ENCODE measurements at regions not wholly inside any gene's neighbourhood (a gene's known extent, or its start where the extent isn't known, plus 50 kb on each side); places are given as distances from the start of the nearest gene placed in this dataset.

DNA sequence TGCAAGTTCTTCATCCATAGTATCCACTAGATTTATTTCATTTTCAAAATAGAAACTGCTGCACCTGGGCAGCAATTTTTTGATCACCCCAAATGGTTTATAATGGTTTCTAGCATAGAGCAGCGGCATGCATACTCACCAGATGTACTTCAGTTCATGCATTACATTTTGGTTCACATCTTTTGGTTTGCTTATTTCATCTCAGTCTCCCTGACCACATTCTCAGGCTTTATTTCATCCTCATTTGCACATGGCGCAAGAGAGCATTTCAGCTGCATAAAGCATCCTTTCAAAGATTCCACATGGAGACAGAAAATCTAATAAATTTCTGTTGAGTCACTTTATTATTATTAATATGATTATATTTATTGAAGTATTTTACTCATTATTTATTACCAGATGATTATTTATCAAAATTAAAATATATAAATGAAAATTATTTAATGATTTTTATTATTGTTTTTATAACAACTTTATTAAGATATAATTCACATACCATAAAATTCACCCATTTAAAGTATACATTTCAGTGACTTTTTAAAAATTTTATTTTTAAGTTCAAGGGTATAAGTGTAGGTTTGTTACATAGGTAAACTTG lies 284.6 kb downstream of the TXNL1 start:
- DNase-seq (ENCODE audit: low read depth): no peak
- in situ Hi-C loops (cut with HindIII; ENCODE audit: low pct_unique_long_range_greater_than_20kb, low sequenced_read_pairs): no loop called here

DNA sequence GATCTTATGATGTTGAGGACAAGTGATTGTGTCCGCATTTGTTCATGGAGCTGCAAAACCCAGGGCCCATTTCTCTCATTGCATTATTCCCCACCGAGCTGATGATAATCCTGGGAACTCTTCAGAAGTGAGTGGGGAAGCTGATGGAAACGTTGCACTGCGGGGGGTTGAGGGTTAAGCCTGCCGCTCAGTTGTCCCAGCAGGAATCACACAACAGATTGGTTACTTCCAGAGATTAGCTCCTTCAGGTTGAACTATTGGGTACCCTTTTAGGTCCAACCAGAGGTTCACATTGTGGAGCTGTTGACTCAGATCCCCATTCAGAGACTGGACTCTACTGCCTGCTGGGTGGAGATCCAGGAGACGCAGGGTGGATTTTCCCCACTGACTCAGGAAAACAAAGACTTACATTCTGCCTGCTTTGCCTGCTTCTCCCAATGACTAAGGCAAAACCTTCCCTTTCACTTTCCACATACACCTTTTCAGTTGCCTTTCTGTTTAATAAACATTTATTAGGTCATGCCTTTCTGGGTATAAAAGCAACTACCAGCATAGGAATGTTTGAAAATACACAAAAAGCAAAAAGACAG lies 286.4 kb downstream of the TXNL1 start:
- no peak for DNase-seq (ENCODE audit: low read depth)
- in situ Hi-C loops (cut with HindIII; ENCODE audit: low pct_unique_long_range_greater_than_20kb, low sequenced_read_pairs): no loop called here

DNA sequence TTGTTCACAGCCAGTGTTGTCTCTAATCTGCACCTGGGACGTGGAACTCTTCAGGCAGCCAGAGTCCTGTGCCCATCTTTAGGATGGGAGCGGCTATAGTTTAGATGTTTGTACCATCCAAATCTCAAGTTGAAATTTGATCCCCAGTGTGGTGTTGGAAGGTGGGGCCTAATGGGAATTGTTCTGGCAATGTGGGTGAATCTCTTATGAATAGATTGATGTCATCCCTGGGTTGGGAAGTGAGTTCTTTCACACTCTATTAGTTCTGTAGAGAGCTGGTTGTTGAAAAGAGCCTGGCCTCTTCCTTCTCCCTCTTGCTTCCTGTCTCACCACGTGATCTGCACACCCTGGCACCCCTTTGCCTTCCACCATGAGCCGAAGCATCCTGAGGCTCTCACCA lies 300.9 kb downstream of the TXNL1 start:
- in situ Hi-C loops (cut with HindIII; ENCODE audit: low pct_unique_long_range_greater_than_20kb, low sequenced_read_pairs): no loop called here
- no peak for DNase-seq (ENCODE audit: low read depth)

DNA sequence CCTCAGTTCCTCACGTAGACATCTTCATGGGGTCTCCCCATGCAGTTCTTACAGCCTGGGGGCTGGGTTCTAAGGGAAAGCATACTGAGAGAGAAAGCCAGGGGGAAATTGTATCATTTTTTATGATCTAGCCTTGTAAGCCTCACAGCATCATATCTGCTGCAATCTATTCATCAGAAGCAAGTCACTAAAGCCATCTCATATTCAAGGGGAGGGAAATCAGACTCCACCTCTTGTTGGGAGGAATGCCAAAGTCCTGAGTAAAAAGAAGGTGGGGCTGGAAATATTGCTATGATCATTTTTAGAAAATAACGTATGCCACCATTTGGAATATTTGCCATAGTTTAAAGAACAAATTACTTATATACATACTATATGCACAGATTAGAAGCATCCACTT lies 304.6 kb downstream of the TXNL1 start:
- in situ Hi-C loops (cut with HindIII; ENCODE audit: low pct_unique_long_range_greater_than_20kb, low sequenced_read_pairs): no loop called here
- no peak for DNase-seq (ENCODE audit: low read depth)

DNA sequence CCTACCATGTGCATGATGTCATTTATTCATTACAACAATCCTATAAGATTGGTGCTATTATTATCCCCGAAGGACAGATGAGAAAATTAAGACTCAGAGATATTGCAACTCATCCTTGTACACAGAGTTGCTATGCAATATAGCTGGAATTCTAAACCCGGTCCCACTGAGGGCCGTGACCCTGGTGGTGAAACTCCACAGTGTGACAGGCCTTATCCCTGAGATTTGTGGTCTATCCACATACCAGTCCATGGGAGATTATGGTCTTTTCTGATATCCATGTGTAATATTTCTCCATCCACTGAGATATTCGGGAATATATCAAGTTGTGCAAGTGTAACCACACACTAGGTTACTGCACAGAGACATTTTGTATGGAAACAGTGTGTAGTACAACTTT lies 305.2 kb downstream of the TXNL1 start:
- no peak for DNase-seq (ENCODE audit: low read depth)
- in situ Hi-C loops (cut with HindIII; ENCODE audit: low pct_unique_long_range_greater_than_20kb, low sequenced_read_pairs): no loop called here

DNA sequence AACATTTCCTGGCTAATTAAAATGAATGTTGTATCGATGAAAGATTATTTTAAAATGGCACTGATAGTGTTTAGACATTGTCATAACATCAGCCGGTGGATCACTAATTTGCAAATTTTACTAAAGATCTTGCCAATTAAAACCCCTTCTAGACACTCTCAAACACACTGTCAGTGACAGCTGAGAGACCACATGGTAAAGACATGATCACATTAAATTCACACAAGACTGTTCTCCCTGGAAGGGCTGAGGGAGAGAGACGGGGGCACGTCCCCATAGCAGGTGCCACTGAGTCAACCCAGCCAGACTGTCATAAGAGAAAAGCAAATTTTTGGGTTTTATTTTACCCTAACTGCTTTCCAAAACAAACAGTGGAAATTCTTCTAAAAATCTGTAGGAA lies 306.0 kb downstream of the TXNL1 start:
- no peak for DNase-seq (ENCODE audit: low read depth)
- in situ Hi-C loops (cut with HindIII; ENCODE audit: low pct_unique_long_range_greater_than_20kb, low sequenced_read_pairs): no loop called here

DNA sequence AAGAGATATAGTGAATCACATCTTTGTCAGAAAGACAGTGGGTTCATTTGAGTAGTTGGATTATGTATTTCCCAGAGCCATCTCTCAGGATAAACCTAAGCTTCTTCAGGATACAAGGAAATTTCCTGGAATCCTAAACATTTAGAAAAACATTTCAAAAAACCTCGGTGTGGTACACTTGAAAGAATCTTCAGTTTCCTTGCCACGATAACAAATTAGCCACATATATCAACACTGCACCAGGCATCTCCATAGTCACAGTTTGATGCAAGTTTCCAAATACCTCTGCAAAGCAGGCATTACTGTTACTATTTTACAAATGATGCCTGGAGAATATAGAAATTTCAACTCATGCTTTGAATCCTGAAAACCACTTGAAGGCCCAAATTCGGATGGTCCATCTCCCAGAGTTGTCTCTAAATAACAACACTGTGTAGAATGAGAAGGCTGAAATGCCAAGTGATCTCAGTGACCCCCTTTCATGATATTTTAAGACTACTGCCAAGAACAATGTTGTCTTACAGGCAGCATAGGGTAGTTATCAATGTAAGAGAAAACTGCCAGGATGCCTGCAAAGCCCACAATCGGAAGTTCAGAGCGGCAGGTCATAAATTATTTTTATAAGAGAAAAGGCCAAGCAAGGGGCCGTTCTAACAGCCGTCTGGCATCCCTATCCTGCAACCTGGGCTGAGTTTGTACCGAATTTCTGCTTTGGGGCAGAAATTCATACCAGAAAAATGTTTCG lies 307.9 kb downstream of the TXNL1 start:
- no peak for DNase-seq (ENCODE audit: low read depth)
- in situ Hi-C loops (cut with HindIII; ENCODE audit: low pct_unique_long_range_greater_than_20kb, low sequenced_read_pairs): no loop called here

DNA sequence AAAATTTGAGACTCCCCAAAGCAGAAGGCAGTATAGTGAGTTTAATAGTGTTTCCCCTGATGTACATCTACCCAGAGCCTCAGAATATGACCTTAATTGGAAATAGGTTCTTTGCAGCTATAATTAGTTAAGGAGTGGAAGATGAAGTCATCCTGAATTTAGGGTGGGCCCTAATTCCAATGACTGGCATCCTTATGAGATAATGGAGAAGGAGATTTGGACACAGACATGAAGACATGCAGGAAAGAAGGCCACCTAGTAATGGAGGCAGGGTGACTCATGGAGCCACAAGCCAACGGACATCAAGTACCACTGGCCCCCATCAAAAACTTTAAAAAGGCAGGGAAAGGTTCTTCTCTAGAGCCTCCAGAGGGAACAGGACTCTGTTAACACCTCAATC lies 308.9 kb downstream of the TXNL1 start:
- in situ Hi-C loops (cut with HindIII; ENCODE audit: low pct_unique_long_range_greater_than_20kb, low sequenced_read_pairs): no loop called here

DNA sequence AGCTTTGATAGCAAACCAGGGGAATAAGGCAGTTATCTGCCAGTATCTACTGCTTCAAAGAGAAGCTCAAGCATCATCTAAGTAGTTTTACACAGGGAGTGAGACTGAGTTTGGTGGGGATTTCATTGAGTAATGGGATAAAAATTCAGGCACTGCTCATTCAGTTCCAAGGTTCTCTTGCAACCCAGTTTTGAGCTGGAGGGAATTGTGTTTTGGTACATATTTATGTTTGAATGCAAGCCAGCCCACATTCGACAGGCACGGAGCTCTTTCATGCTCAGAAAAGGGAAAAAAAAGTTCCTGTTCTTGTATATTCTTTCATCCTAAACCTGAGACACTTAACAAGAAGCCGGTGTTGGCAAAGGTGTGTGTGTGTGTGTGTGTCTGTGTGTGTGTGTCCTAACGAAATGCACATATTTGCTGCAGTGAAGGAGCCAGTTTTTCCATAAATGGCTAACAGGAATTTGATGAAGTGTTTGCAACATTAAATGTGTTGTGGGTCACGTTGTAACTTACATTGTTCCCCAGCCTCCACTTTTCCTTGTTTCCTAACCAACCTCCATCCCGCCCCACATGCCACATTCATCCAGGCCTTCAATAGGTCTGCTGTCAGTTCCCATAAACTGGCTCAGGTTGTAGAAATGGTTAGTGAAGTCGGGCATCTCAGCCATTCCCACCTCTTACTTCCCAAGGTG lies 311.1 kb downstream of the TXNL1 start:
- in situ Hi-C loops (cut with HindIII; ENCODE audit: low pct_unique_long_range_greater_than_20kb, low sequenced_read_pairs): no loop called here
- DNase-seq (ENCODE audit: low read depth): no peak

More for the DNA sequence above, 308.9 kb downstream of the TXNL1 start:
- DNase-seq (ENCODE audit: low read depth): no peak

DNA sequence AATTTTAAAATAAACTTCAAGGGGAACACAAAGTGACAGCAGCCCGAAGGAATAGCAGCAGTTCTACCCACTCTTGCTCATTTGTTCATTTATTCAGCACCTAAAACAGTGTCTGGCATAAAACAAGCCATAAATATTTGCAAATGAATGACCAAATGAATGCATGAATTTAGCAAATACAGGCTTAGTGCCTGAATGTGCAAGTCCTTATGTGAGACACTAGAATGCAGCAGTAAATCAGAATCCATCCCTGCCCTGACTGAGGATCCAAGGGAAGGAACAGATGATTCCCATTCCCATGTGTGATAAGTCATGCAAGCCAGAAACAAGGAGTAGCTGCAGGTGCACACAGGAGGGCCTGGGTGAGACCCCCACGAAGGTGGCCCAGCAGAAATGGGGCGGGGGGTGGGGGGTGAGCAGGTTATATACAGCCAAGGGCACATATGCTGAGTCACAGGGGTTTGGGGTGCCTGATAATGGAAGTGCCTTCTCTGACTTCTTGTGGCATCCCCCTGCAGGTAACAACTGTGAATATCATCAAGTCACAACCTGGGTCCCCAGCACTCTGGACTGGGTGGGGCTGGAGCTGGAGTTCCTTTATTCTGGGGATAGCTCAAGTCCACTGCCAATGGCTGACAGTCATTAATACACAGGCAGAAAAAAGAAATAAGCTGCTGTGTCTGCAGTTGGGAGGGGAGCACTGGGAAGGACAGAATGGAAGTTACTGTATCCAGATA lies 311.9 kb downstream of the TXNL1 start:
- in situ Hi-C loops (cut with HindIII; ENCODE audit: low pct_unique_long_range_greater_than_20kb, low sequenced_read_pairs): no loop called here
- no peak for DNase-seq (ENCODE audit: low read depth)

DNA sequence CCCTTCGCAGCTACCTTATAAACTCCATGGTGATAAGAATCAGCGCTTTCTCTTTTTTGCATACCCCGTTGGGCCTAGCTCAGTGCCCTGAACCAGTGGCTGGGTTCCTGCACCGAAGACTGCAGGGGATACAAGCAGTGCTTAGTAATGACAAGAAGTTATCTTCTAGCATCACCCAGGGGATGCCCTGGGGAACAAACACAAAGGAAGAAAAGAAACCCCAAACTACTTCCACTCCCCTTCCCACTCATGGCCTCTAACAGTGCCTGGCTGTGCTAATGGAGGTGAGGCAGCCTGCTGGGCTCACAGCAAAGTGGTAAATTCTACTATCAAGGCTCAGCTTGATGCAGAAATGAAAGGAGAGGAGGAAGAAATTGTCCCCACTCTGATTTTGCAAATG lies 314.7 kb downstream of the TXNL1 start:
- in situ Hi-C loops (cut with HindIII; ENCODE audit: low pct_unique_long_range_greater_than_20kb, low sequenced_read_pairs): no loop called here
- DNase-seq (ENCODE audit: low read depth): no peak

DNA sequence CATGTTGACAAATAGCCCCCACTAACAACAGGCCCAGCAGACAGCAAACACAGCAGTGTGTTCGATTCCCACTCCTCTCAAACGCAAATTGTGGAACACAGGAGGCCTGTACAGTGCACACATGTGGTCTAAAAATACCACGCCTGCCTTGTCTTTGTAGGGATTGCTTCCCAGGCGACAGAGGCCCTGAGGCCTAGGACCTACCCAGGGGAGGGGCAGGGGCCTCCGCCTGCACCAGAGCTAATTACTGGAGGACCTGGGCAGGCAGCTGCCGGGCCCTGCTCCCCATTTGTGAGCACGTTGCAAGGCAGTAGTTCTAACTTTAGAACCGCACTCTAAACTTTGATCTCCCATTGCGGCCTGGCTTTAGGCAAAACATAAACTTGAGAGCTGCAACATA lies 316.0 kb downstream of the TXNL1 start:
- in situ Hi-C loops (cut with HindIII; ENCODE audit: low pct_unique_long_range_greater_than_20kb, low sequenced_read_pairs): no loop called here
- no peak for DNase-seq (ENCODE audit: low read depth)

DNA sequence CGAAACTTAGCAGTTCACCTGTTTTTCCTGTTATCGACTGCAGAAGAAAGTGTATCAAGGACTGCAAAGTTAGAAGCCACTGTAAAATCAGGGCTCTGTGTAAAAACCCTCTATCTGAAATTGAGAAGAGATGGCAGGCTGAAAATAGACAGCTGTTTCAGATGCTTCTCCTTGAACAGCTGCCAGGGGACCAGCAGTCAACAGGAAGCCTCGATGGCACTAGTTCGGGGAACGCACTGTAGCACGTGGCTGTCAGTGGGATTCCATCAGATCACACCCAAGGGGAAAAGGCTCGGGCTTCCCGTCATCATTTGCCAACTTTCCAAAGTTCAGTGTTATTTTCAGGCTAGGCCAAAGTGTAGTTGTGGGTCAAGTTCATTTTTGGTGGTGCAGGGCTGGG lies 316.9 kb downstream of the TXNL1 start:
- in situ Hi-C loops (cut with HindIII; ENCODE audit: low pct_unique_long_range_greater_than_20kb, low sequenced_read_pairs): no loop called here
- no peak for DNase-seq (ENCODE audit: low read depth)

DNA sequence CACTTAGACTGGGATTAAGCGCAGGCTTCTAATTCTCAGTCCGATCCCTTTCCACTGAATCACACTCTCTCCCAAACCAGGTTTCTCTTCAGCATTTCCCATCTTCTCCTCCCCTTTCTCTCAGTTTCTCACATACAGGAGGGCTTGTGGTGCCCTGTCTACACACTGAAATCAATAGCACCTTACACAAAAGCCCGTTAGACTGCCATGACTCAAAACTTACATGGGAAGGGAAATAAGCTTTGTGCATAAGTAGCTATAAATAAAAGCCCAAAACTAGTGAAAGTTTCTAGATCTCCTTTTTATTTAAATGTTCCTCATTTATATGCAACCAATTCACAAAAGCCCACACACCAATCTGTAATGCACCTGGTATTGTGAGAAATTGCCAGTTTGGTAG lies 318.4 kb downstream of the TXNL1 start:
- in situ Hi-C loops (cut with HindIII; ENCODE audit: low pct_unique_long_range_greater_than_20kb, low sequenced_read_pairs): no loop called here
- no peak for DNase-seq (ENCODE audit: low read depth)

DNA sequence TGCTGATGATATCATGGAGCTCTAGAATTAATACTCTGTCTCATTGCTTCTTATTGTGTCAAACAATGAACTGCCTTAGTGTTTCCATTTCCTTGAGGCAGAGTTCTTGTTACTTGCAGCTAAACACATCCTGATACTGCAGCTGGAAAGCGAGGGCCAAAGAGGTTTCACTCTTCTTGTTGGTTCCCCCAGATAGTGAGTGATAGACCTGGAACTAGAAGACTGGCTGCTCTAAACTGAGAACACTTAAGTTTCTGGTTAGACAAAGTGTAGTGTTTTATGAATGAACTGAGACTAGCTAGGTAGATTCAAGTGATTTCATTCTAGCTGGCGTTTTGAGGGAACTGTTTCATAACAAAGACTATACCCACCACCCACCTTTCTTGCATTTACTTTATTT lies 321.7 kb downstream of the TXNL1 start:
- DNase-seq (ENCODE audit: low read depth): no peak
- in situ Hi-C loops (cut with HindIII; ENCODE audit: low pct_unique_long_range_greater_than_20kb, low sequenced_read_pairs): no loop called here

DNA sequence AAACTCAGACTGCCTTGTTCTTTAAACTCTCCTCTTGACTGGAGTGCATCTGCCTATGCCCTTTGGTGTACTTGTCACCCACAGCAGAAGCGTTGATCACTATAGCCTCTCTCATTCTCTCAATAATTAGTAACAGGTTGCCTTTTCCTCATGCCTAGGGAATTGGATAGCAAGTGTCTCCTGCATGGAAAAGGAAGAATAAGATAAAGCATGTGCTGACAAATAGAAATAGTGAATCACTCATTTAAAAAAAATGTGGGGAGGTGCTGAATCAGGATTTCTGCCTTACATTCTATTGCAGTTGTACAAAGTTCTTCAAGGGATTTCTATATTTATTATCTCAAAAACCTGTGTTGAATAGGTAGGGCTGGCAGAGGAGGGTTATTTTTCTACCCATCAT lies 323.0 kb downstream of the TXNL1 start:
- DNase-seq (ENCODE audit: low read depth): no peak
- in situ Hi-C loops (cut with HindIII; ENCODE audit: low pct_unique_long_range_greater_than_20kb, low sequenced_read_pairs): no loop called here

DNA sequence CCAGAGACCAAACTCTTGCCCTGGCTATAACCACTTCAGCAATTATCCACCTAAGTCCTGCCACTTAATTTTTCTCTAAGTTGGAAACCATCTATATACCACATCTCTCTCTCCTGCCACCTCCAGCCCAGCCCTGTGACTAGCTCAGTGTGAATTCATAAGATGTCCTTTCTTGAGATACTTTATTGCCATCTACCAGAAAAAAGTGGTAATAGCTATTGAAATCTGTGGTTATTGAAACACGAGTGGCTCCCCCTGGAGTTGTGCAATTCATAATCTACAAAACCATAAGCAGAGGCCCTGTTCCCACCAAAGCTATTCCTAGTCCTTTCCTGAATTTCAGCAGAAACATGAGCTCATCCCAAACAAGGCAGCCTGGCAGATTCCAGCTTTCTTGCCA lies 324.0 kb downstream of the TXNL1 start:
- DNase-seq (ENCODE audit: low read depth): no peak

DNA sequence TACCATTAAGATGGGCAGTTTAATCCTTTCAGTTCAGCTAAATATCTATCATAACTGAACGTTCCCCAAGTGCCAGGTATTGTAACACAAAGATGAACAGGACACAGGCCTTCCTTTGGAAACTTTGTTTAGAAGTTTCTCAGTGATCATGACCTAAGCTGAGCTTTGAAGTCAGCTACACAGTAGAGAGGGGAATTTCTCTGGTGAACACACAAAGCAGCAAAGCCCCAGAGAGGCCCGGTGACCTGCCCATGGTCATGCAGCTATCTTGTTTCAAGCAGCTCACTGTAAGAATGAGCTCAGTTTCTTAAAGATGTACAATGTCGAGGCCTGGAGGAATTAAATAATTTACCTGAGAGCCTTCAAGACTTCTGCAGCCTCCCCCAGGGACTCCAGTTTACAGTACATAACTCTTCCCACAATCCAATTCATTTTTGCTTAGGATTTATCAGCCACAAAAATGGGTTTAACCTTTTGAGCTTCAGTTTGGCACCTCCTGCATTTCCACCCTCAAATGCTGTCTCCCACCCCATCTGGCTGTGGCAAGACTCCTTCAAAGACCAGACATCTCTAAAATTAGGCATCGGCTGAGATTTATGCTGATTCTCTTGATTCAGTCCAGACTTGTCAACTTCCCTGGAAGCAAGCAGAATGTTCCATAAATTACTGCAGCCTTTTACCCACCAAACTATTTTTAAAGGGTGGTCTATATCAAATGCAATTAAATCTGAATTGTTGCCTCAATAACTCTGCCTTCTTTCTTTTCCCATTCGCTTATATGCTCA lies 325.6 kb downstream of the TXNL1 start:
- in situ Hi-C loops (cut with HindIII; ENCODE audit: low pct_unique_long_range_greater_than_20kb, low sequenced_read_pairs): no loop called here
- no peak for DNase-seq (ENCODE audit: low read depth)

More for the DNA sequence above, 324.0 kb downstream of the TXNL1 start:
- in situ Hi-C loops (cut with HindIII; ENCODE audit: low pct_unique_long_range_greater_than_20kb, low sequenced_read_pairs): no loop called here
